IPS DF 6.9 (cell line): ENCODE measurements at regions not wholly inside any gene's neighbourhood (a gene's known extent, or its start where the extent isn't known, plus 50 kb on each side); places are given as distances from the start of the nearest gene placed in this dataset.

Experiments used
- DNase-seq: peaks from one replicate; pipeline ENCODE4 v3.0.0-alpha.2; 2013; ENCODE audit warnings: low read depth, low spot score
- H3K27ac ChIP-seq: one replicate; pipeline ENCODE4 v1.5.1; 2013; ENCODE audit warnings: low read length, control low read depth
- H3K27me3 ChIP-seq: 2 replicates; pipeline ENCODE4 v1.6.1; 2013; ENCODE audit warnings: mild to moderate bottlenecking, low read length; ENCODE audit not compliant: control insufficient read depth, insufficient read depth
- H3K36me3 ChIP-seq: 2 replicates; pipeline ENCODE4 v1.6.1; 2013; ENCODE audit warnings: low read length; ENCODE audit not compliant: control insufficient read depth, insufficient read depth
- H3K4me1 ChIP-seq: 2 replicates; pipeline ENCODE4 v1.6.1; 2013; ENCODE audit warnings: low read length; ENCODE audit not compliant: control insufficient read depth, insufficient read depth
- H3K4me3 ChIP-seq: 2 replicates; pipeline ENCODE4 v1.5.1; 2013; ENCODE audit warnings: mild to moderate bottlenecking, low read length
- H3K9me3 ChIP-seq: 2 replicates; pipeline ENCODE4 v1.6.1; 2013; ENCODE audit warnings: low read length, inconsistent platforms; ENCODE audit not compliant: control insufficient read depth, insufficient read depth
- WGBS: extraction: QIAGEN DNeasy Blood & Tissue Kit; methylation state at CpG from one replicate; pipeline ENCODE4 v1.1.7; 2013; ENCODE audit warnings: mixed read lengths, missing lambda C conversion rate; ENCODE audit not compliant: insufficient read length, insufficient coverage; 5-methylcytosine and 5-hydroxymethylcytosine counted together

DNA sequence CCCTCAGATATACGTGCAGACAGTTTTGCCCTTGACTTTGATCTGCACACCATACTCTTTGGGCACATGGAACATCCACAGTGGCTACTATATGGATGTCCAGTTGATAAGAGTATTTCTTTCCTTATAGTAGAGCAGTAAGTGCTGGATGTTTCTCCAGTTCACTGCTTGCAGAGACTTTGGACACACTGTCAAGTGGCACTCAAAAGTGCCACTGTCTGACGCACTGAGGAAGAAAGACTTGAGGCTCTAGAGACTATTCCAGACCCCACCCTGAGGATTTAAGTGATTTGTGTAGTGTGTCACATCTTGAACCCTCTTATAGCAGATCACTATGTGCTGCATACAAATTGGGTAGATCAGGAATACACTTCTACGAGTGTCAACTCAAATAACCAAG, 179.1 kb downstream of the GNAI1 start:
- Histone ChIP-seq H3K27me3 (no peaks in the 10 kb centered on the region), H3K9me3 (no peaks in the 10 kb centered on the region), H3K4me3 (no peak overlapping the region), H3K36me3 (no peaks in the 10 kb centered on the region), H3K4me1 (no peaks in the 10 kb centered on the region; the same call in 1 of the 2 replicates), H3K27ac (no peak overlapping the region)
- DNase-seq, result no peak
- no CpG with 5 or more reads among the region's 3 CpGs for WGBS

DNA sequence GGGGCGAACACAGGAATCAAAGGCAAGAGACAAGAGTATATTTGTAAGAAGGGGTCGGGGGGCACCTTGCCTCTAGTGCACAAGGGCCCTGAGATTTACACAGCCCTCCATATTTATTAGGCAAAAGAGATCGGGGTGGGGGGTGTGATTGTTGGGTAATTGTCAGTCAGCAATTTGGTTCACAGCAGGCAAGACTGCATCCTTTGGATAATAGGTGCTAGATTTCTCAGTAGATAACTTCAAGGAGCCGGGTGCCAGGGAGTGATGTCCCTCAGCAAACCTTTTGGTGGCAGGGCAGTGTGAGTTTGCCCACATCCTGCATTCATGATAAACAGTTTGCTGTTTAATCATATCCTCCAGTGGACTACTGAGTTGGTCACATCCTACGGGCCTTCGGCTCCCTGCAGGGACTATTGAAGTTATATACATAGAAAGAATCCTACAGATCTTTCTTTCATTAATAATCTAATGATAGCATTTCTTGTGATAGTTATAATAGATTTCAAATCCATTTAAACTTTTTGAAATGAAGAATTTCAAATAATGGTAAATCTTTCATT, 178.5 kb downstream of the GNAI1 start:
- H3K27ac ChIP-seq, result no peak overlapping the region
- no peaks in the 10 kb centered on the region for H3K9me3 ChIP-seq
- H3K27me3 ChIP-seq, result no peaks in the 10 kb centered on the region
- H3K4me1 ChIP-seq, result no peaks in the 10 kb centered on the region; the same call in 1 of the 2 replicates
- DNase-seq, result no peak
- no peaks in the 10 kb centered on the region for H3K36me3 ChIP-seq
- H3K4me3 ChIP-seq, result no peak overlapping the region
- WGBS, result no CpG with 5 or more reads among the region's 6 CpGs

DNA sequence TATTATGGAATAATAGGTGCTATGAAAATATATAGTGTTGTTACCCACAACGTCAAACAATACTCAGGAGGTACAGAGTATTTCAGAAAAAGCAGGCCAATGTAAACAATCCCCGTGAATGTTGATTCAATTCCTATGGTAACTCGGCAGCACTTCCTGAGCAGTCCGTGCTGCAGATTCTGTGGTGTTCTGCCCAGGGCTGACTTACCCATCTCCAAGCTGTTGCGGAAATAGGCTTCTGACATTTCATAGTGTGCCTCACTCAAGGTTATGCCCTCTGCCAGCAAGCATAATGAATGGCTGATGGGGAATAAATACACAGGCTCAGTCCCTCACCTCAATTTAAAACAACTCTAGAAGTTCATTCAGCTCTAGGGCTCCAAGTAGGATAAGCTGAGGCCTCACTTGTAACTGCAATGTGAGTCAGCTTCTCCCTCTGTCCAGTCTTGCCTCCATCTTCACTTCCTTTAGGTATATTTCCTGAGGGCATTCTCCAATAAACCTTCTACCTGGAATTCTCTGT, 177.6 kb downstream of the GNAI1 start:
- H3K27me3 ChIP-seq, result no peaks in the 10 kb centered on the region
- WGBS, result no CpG with 5 or more reads among the region's 5 CpGs
- DNase-seq, result no peak
- no peaks in the 10 kb centered on the region for H3K36me3 ChIP-seq
- H3K4me3 ChIP-seq, result no peak overlapping the region
- H3K27ac ChIP-seq, result no peak overlapping the region
- no peaks in the 10 kb centered on the region for H3K9me3 ChIP-seq
- no peaks in the 10 kb centered on the region; the same call in 1 of the 2 replicates for H3K4me1 ChIP-seq

DNA sequence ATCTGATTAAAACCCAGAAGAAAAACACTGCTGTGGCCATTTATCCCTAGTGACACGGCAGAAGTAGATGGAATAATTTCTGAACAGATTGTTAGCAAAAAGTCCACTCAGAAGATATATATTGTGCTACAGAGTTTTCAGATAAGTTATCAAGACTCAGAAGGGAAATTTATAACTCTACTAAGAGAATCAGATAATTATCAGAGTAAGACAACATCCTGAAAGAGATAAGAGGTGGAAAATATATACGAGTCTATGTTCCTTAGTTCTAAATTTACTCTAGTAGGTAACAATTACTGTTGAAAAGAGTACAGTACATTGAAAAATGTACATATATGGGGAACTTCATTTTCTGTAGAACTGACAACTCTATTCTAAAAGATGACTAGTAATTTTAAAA, 176.7 kb downstream of the GNAI1 start:
- WGBS, result no CpG with 5 or more reads among the region's 2 CpGs
- Histone ChIP-seq H3K9me3 (no peaks in the 10 kb centered on the region), H3K4me1 (no peaks in the 10 kb centered on the region; the same call in 1 of the 2 replicates), H3K27me3 (no peaks in the 10 kb centered on the region), H3K4me3 (no peak overlapping the region), H3K36me3 (no peaks in the 10 kb centered on the region), H3K27ac (no peak overlapping the region)
- no peak for DNase-seq

DNA sequence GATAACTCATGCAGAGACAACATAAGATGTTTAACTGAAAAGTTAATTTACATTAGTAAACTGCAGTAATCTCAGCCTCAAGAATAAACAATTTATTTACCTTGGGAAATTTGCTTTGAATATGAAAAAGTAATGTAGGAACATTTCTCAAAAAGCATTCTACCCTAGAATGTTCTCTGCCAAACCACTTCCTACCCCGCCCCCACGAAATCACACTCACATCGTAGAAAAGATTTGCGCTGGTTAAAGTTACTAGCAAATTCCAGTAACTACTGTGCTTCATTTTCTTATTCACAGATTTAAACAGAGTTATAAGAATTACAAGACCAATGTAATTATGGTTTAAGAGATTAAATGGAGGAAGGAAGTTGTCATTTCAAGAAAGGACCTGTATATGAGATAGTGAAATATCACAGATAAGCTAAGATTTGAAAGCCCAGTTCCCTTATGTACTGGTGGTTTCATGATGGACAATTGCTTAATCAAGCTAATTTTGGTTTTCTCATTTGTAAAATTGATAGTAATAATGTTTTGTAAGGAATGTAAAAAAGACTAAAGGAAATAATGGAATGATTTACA, 175.4 kb downstream of the GNAI1 start:
- Histone ChIP-seq H3K27me3 (no peaks in the 10 kb centered on the region), H3K9me3 (no peaks in the 10 kb centered on the region)
- no CpG with 5 or more reads among the region's 4 CpGs for WGBS

DNA sequence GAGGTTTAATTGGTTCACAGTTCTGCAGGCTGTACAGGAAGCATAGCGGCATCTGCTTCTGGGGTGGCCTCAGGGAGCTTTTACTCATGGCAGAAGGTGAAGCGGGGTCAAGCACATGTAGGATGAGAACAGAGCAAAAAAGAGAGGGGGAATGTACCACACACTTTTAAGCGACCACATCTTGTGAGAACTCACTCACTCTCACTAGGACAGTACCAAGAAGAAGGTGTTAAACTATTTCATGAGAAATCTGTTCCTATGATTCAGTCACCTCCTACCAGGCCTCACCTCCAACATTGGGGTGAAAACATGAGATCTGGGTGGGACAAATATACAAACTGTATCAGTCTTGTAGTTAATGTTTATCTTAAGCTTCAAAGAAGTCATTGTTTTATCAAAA, 174.7 kb downstream of the GNAI1 start:
- no peak for DNase-seq
- no peaks in the 10 kb centered on the region; the same call in 1 of the 2 replicates for H3K4me1 ChIP-seq
- H3K4me3 ChIP-seq, result no peak overlapping the region
- no peaks in the 10 kb centered on the region for H3K36me3 ChIP-seq
- H3K27ac ChIP-seq, result no peak overlapping the region
- WGBS, result no CpG with 5 or more reads among the region's 3 CpGs
- no peaks in the 10 kb centered on the region for H3K9me3 ChIP-seq
- H3K27me3 ChIP-seq, result no peaks in the 10 kb centered on the region

More for the DNA sequence above, 175.4 kb downstream of the GNAI1 start:
- no peak overlapping the region for H3K4me3 ChIP-seq
- no peak overlapping the region for H3K27ac ChIP-seq
- H3K36me3 ChIP-seq, result no peaks in the 10 kb centered on the region
- no peak for DNase-seq
- no peaks in the 10 kb centered on the region; the same call in 1 of the 2 replicates for H3K4me1 ChIP-seq

DNA sequence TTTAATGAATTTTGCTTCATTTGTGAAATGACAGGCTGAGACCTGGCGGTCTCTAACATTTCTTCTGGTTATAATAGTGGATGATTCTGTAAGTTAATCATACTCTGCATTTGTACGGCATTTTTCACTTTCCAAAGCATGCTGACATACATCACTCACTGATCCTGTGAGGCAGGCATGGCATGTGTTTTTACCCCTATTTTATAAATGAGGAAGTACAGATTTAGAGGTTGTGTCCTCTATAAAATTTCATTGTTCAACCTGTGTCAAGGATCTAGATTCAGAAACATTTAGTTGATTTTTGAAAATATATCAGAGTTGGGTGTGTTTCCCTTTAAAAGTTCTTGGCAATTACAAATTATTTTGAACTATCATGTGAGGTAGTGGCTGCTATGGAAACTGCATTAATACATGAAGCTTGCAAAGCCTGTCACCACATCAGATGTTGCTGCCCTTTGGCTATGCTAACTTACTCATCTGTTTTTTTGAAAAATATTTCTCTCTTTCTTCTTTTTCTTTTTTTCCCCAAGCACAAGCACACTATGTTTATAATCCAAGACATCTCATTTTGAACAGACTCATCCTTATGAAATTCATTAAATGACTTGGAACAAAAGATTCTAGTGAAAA, 172.7 kb downstream of the GNAI1 start:
- no peaks in the 10 kb centered on the region; the same call in 1 of the 2 replicates for H3K4me1 ChIP-seq
- no peak for DNase-seq
- H3K9me3 ChIP-seq, result no peaks in the 10 kb centered on the region
- no peaks in the 10 kb centered on the region; the same call in 1 of the 2 replicates for H3K27me3 ChIP-seq
- no CpG with 5 or more reads among the region's 2 CpGs for WGBS
- no peaks in the 10 kb centered on the region for H3K36me3 ChIP-seq
- no peak overlapping the region for H3K4me3 ChIP-seq
- H3K27ac ChIP-seq, result no peak overlapping the region

DNA sequence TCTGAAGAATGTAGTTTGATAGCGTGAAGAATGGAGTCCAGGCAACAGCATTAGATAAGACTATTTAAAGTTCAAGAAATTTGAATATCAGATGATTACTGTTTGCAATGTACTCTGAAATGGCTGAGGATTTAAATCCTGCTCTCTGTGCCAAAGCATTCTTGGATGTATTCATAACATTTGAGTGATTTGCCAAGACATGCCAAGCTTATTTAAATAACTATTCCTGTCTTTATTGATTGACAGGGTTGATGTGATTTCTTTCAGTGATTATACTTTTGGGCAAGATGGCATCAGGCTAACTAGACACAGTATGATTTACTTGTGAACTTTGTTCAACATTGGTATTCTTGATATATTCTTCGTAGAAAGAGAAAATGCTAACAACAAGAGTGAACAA, 168.7 kb downstream of the GNAI1 start:
- Histone ChIP-seq H3K27ac (no peak overlapping the region), H3K9me3 (no peaks in the 10 kb centered on the region), H3K36me3 (no peaks in the 10 kb centered on the region), H3K27me3 (peaks cover 7% of the 10 kb centered on the region; the same call in 1 of the 2 replicates), H3K4me3 (no peak overlapping the region), H3K4me1 (no peaks in the 10 kb centered on the region)
- WGBS, result 100% methylated on average over 1 of the region's 2 CpGs
- no peak for DNase-seq

DNA sequence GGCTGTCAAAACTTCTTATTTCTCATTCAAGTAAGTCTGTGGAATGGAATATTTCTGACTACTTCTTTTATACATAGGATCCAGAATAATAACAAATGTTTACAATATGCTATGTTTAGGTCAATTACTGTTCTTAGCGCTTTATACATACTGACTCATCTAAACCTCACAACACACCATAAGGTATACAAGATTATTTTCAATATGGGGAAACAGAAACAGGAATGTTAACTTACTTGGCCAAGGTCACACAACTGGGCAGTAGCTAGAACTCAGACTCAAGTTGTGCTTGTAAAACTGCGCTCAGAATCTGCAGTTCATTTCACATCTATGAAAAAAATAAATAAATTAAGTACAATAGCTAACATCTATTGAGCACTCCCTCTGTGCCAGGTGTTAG, 168.0 kb downstream of the GNAI1 start:
- H3K36me3 ChIP-seq, result no peaks in the 10 kb centered on the region
- no peak for DNase-seq
- H3K4me1 ChIP-seq, result no peaks in the 10 kb centered on the region
- H3K9me3 ChIP-seq, result no peaks in the 10 kb centered on the region
- no peak overlapping the region for H3K27ac ChIP-seq
- H3K4me3 ChIP-seq, result no peak overlapping the region
- peaks cover 7% of the 10 kb centered on the region; the same call in 1 of the 2 replicates for H3K27me3 ChIP-seq
- WGBS, result no CpG with 5 or more reads among the region's 2 CpGs

DNA sequence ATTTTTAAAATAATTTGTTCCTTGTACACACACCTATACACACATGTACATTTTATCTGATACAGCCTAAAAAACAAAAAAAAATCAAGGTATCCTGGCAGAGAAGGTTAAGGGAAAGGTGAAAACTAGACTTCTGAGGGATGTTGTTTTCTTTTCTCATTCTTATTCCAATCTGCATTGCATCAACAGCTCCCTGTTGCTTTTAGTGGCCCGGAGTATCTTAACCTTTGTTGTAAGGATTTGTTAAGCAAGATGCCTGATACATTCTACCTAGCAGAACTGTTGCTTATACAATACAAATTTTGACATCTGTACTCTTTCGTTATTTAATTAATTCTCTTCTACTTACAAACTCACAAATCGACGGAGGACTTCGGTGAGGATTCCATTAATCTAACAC, 167.4 kb downstream of the GNAI1 start:
- no peak overlapping the region for H3K27ac ChIP-seq
- 100% methylated on average over 1 of the region's 5 CpGs for WGBS
- no peaks in the 10 kb centered on the region for H3K4me1 ChIP-seq
- no peak for DNase-seq
- H3K9me3 ChIP-seq, result no peaks in the 10 kb centered on the region
- H3K4me3 ChIP-seq, result no peak overlapping the region
- no peaks in the 10 kb centered on the region for H3K36me3 ChIP-seq
- H3K27me3 ChIP-seq, result peaks cover 7% of the 10 kb centered on the region; the same call in 1 of the 2 replicates
